Chondrocyte (in vitro differentiated cells): ENCODE measurements at regions not wholly inside any gene's neighbourhood (a gene's known extent, or its start where the extent isn't known, plus 50 kb on each side); places are given as distances from the start of the nearest gene placed in this dataset.

Source experiments
- DNase-seq: peaks from one replicate; pipeline ENCODE4 v3.0.0; 2021; ENCODE audit warnings: mixed read lengths, low spot score
- H3K27ac Mint-ChIP-seq: one replicate; pipeline ENCODE4 v1.8.0; 2021; ENCODE audit warnings: mild to moderate bottlenecking, moderate library complexity, mixed read lengths; ENCODE audit not compliant: unreplicated experiment
- H3K27me3 Mint-ChIP-seq: 2 replicates; pipeline ENCODE4 v1.8.0; 2021; ENCODE audit warnings: low read depth, mixed read lengths
- H3K36me3 Mint-ChIP-seq: 2 replicates; pipeline ENCODE4 v1.8.0; 2021; ENCODE audit warnings: low read depth, mixed read lengths
- H3K4me1 Mint-ChIP-seq: 2 replicates; pipeline ENCODE4 v1.8.0; 2021; ENCODE audit warnings: low read depth, mild to moderate bottlenecking, mixed read lengths
- H3K4me3 Mint-ChIP-seq: one replicate; pipeline ENCODE4 v1.8.0; 2021; ENCODE audit warnings: mild to moderate bottlenecking, moderate library complexity, mixed read lengths; ENCODE audit not compliant: unreplicated experiment
- H3K9me3 Mint-ChIP-seq: 2 replicates; pipeline ENCODE4 v1.8.0; 2021; ENCODE audit warnings: low read depth, mixed read lengths
- CTCF ChIP-seq: fragments of 200-600 bp; sonication (generic); IDR thresholded peaks from 2 replicates; pipeline ENCODE4 v1.5.0; 2021; ENCODE audit warnings: antibody characterized with exemption, mild to moderate bottlenecking, moderate library complexity

DNA sequence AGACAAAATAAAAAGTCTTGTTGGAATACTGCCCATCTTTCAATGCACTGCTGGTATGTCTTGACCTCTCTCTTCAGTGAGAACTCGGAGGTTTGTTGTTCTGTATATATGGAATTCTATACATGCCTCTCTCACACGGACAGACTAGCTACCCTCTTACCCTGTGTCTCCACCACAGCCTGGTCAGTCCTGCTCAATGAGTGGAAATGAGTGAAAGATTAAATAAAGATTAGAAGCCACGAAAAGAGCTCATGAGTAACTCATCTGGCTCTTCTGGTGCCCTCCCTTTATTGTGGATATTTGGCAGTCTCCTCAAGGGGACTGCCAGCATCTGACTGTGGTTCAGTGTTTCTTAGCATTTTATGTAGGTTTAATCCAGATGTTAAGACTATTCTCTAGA lies 262.8 kb upstream of the MAP3K7 start:
- Mint-ChIP-seq H3K4me1 (peaks cover 7% of the 10 kb centered on the region), H3K9me3 (no peaks in the 10 kb centered on the region), H3K27ac (no peak overlapping the region), H3K27me3 (peaks cover 14% of the 10 kb centered on the region), H3K36me3 (no peaks in the 10 kb centered on the region), H3K4me3 (no peak overlapping the region)
- TF ChIP-seq CTCF, result no peak
- no peak for DNase-seq

DNA sequence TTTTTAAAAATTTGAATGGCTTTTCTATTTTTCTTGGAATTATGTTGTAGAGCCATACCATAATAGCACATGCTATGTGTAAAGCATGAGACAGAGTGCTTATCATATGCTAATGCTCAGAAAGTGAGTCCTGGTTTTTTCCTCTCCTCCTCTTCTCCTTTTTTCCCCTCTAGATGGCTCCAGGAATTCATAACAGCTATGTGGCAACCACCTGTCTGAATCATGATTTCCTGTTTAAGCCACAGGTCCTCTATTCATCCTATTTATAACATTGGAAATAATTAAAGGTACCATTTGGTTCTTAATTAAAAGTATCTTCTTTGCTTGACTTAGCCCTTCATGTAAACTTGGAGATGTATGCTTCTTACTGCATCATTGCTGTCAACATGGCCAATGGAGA lies 260.0 kb upstream of the MAP3K7 start:
- Mint-ChIP-seq H3K27me3 (peaks cover 5% of the 10 kb centered on the region), H3K9me3 (no peaks in the 10 kb centered on the region), H3K4me3 (no peak overlapping the region), H3K27ac (no peak overlapping the region), H3K4me1 (peaks cover 4% of the 10 kb centered on the region), H3K36me3 (no peaks in the 10 kb centered on the region)
- no peak for TF ChIP-seq CTCF
- DNase-seq, result no peak

DNA sequence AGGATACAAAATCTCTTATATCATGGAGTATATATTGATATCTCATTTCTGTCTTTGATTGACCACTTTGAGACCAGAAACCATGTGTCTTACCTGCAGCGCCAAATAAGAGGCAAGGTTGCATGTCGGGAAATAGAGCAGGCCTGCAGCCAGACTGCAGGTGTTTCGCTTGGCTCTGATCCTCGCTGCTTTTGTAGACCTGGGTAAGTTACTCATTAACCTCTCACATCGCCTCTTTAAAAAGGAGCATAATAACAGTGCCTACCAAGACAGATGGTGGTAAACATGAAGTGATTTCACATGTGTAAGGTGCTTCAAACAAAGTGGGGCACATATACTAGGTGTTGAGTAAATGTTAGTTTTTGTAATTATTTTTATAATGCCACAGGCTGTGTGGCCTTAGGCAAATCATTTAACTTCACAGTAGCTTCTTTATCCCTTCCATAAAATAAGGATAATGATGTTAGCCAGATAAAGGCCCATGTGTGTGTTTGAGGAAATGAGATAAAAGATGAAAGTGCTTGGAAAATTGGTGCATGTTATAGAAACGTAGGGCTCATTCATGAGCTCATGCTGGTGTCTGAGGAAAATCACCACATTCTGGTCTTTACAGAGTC lies 248.8 kb upstream of the MAP3K7 start:
- Mint-ChIP-seq H3K27me3 (peaks cover 2% of the 10 kb centered on the region), H3K27ac (no peak overlapping the region), H3K4me1 (peaks cover 3% of the 10 kb centered on the region), H3K4me3 (no peak overlapping the region), H3K9me3 (peaks cover 18% of the 10 kb centered on the region), H3K36me3 (no peaks in the 10 kb centered on the region)
- no peak for TF ChIP-seq CTCF
- DNase-seq, result no peak

DNA sequence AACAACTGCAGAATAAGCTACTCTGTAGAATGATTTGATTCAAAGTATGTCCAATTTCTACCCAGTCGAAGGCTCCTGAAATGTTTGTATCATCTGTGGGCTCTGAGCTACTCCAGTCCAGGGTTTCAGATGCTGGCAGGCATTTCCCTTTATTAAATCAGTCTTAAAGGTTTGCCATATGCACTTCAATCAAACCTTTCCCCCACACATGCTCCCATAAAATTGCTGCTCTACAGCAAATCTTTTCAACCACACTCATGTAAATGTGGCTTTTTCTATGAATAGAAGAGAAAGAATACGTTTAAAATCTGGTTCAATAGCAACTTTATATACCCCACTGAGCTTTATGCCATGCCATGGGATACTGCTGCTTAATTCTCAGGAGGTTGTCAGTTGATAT lies 242.4 kb upstream of the MAP3K7 start:
- H3K4me1 Mint-ChIP-seq, result peaks cover 3% of the 10 kb centered on the region
- no peak overlapping the region for H3K4me3 Mint-ChIP-seq
- no peak for DNase-seq
- H3K36me3 Mint-ChIP-seq, result no peaks in the 10 kb centered on the region
- TF ChIP-seq CTCF, result no peak
- no peak overlapping the region for H3K27ac Mint-ChIP-seq
- H3K9me3 Mint-ChIP-seq, result peaks cover 15% of the 10 kb centered on the region
- peaks cover 2% of the 10 kb centered on the region for H3K27me3 Mint-ChIP-seq

DNA sequence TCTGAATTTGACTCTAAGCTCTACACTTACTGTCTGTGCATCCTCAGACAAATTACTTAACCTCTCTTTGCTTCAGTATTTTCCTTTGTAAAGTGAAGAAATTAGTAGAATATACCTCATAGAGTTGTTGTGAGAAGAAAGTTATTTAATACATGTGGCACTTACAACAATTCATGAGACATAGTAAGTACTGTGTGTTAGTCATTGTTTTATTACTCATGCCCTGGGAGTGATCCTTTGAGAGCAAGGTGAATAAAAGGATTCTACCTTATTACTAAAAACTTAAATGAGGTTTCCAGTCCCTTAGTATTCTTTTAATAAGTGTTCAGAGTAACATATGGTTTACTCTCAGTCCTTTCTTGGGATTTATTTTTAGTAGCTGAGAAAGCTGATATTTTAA lies 233.6 kb upstream of the MAP3K7 start:
- no peak overlapping the region for H3K27ac Mint-ChIP-seq
- no peaks in the 10 kb centered on the region for H3K4me1 Mint-ChIP-seq
- H3K9me3 Mint-ChIP-seq, result peaks cover 3% of the 10 kb centered on the region
- H3K27me3 Mint-ChIP-seq, result peaks cover 5% of the 10 kb centered on the region
- TF ChIP-seq CTCF, result no peak
- no peak for DNase-seq
- no peak overlapping the region for H3K4me3 Mint-ChIP-seq
- no peaks in the 10 kb centered on the region for H3K36me3 Mint-ChIP-seq
